HFF-Myc (cell line): ENCODE measurements at regions not wholly inside any gene's neighbourhood (a gene's known extent, or its start where the extent isn't known, plus 50 kb on each side); places are given as distances from the start of the nearest gene placed in this dataset.

ENCODE experiments used
- DNase-seq: peaks from one replicate; pipeline ENCODE4 v3.0.0-alpha.2; 2011; ENCODE audit warnings: low read depth; ENCODE audit errors: extremely low read depth
- H3K4me3 ChIP-seq: replicated peaks from 2 replicates; pipeline ENCODE4 v1.5.1; 2011; ENCODE audit warnings: low read depth, mild to moderate bottlenecking, control low read depth, low read length
- TF ChIP-seq, protein P1 (sequence below): IDR thresholded peaks from 2 replicates; pipeline ENCODE4 v1.5.1; 2012; ENCODE audit warnings: mild to moderate bottlenecking, low read depth, low read length, control low read depth; ENCODE audit errors: missing control alignments

DNA sequence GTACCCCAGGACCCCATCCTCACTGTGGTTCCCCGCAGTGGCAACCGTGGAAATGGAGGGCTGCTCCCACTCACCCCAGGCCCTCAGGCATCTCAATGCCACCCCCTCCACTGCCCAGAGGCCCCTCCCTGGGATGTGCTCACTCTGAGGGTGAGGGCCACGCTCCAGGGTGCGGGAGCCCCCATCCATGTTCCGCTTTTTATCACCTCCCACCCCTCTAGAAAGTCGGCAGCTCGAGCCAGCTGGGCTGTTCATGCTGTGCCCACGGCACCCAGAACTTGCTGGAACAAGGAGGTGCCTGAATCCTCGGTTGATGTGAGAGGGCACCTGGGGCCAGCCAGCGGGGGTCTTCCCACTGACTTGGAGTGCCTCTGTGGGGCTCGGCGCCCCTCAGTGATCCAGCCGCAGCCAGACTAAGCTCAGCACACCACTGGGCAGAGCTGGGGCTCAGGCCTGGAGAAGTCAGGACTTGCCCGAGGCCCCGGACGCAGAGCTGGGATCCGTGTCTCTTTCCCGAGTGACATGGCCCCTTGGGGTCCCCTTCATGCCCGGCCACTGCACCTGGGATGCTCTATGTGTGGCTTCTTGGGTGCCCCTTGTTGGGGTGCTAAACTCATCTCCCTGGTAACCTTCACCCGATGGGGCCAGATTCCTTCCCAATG is 143.1 kb upstream of the GSE1 start:
- no peak for DNase-seq
- TF ChIP-seq, protein P1, sequence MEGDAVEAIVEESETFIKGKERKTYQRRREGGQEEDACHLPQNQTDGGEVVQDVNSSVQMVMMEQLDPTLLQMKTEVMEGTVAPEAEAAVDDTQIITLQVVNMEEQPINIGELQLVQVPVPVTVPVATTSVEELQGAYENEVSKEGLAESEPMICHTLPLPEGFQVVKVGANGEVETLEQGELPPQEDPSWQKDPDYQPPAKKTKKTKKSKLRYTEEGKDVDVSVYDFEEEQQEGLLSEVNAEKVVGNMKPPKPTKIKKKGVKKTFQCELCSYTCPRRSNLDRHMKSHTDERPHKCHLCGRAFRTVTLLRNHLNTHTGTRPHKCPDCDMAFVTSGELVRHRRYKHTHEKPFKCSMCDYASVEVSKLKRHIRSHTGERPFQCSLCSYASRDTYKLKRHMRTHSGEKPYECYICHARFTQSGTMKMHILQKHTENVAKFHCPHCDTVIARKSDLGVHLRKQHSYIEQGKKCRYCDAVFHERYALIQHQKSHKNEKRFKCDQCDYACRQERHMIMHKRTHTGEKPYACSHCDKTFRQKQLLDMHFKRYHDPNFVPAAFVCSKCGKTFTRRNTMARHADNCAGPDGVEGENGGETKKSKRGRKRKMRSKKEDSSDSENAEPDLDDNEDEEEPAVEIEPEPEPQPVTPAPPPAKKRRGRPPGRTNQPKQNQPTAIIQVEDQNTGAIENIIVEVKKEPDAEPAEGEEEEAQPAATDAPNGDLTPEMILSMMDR: no peak
- no peak overlapping the region for H3K4me3 ChIP-seq

DNA sequence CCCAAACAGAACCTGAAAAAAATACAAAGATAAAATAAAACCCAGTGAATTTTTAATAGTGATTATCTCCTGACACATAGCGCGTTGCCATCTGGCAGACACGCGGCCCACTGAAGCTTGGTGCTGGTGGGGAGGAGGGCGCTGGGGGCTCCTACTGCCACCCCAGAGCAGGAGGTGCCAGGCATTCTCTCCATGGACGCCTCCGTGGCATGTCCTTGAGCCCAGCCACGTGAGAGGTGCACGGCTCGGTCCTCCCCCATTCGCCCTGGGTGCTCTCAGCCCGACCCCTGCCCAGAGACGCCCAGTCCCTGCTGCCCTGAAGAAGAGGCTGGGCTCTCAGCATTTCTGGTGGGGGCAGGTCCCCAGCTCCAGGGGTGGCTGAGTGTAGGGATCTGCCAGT is 142.2 kb upstream of the GSE1 start:
- H3K4me3 ChIP-seq: no peak overlapping the region
- no peak for DNase-seq
- TF ChIP-seq, protein P1: no peak

DNA sequence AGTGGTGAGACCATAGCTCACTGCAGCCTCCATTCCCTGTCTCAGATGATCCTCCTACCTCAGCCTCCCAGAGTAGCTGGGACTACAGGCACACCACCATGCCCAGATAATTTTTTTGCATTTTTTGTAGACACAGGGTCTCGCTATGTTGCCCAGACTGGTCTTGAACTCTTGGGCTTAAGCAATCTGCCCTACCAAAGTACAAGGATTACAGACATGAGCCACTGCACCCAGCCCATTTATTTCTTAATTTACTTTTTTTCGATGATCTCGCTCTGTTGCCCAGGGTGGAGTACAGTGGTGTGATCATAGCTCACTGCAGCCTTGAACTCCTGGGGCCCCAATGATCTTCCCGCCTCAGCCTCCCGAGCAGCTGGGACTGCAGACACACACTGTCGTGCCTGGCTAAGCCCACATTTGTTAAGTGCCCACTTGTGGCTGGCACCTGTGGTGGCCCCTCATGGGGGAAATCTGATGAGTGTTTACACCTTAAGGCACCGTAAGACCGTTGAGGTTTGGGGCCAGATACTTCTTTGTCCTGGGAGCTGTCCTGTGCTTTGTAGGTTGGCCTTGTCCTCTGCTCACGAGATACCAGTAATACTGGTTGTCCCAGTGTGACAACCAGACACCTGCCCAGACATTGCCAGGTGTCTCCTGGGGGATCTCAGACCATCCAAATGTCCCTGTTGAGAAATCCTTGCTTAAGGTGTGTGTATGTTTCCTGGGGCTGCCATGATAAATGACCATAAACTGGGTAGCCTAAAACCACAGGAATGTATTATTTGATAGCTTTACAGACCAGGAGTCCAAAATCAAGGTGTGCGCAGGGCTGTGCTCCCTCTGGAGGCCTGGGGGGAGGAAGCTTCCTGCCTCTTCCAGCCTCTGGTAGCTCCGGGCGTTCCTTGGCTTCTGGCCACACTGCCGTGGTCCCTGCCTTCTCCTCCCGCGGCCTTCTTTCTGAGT is 141.4 kb upstream of the GSE1 start:
- H3K4me3 ChIP-seq: no peak overlapping the region
- TF ChIP-seq, protein P1: no peak
- DNase-seq: no peak

GRCh38 chr16:85472514-85472913 is 140.6 kb upstream of the GSE1 start:
- no peak overlapping the region for H3K4me3 ChIP-seq
- TF ChIP-seq, protein P1: no peak
- no peak for DNase-seq

- TF ChIP-seq, protein P1: no peak
- no peak overlapping the region for H3K4me3 ChIP-seq
- DNase-seq: no peak
Observed at GRCh38 chr16:85473323-85473722, 139.8 kb upstream of the GSE1 start.

DNA sequence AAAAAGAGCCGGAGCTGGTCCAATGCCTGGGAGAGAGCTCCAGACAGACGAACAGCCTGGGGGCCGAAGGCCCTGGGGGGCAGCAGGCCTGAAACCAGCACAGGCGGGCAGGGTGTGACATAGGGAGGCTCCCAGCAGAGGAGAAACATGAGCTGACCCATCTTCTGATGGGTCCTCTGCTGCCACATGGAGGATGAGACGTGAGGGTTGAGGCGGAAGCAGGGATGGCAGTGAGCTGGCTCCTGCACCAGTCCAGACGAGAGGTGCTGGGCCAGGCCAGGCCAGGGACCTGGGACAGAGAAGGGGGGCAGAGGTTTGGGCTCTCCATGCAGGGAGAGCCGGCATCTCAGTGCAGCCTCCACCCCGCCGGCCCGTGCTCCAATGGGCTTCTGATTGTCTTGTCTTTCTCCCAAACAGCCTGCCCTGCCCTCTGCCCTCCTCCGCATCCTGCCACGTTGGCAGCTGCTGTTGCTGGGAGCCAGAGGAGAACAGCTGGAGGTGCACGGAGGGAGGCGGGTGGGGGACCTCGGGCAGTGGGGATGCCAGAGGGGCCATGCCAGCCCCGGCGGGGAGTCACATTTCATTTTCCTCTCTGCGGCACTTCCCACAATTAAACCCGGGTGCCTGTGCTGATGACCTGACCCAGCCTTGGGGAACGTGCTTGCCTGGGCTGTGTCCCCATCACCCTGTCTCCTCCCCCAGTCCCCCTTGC is 139.1 kb upstream of the GSE1 start:
- DNase-seq: no peak
- TF ChIP-seq, protein P1: no peak
- no peak overlapping the region for H3K4me3 ChIP-seq
